H9 (cell line): ENCODE measurements at regions not wholly inside any gene's neighbourhood (a gene's known extent, or its start where the extent isn't known, plus 50 kb on each side); places are given as distances from the start of the nearest gene placed in this dataset.

Source experiments
- DNase-seq: peaks from one replicate; pipeline ENCODE4 v3.0.0-alpha.2; 2017
- H2AFZ ChIP-seq: one replicate; pipeline ENCODE4 v1.6.1; 2013; ENCODE audit warnings: mild to moderate bottlenecking, low read length, control low read depth, moderate library complexity
- H2AK5ac ChIP-seq: 2 replicates; pipeline ENCODE4 v1.6.1; 2013; ENCODE audit warnings: low read length, control low read depth, mixed read lengths; ENCODE audit not compliant: insufficient read length
- H2BK120ac ChIP-seq: one replicate; pipeline ENCODE4 v1.6.1; 2013; ENCODE audit warnings: low read depth, mild to moderate bottlenecking, low read length, control low read depth, inconsistent platforms; ENCODE audit not compliant: poor library complexity, severe bottlenecking
- H2BK12ac ChIP-seq: 2 replicates; pipeline ENCODE4 v1.6.1; 2013; ENCODE audit warnings: low read length, control low read depth, mixed read lengths, low read depth; ENCODE audit not compliant: insufficient read length
- H2BK15ac ChIP-seq: 2 replicates; pipeline ENCODE4 v1.6.1; 2013; ENCODE audit warnings: low read depth, low read length, control low read depth
- H2BK20ac ChIP-seq: one replicate; pipeline ENCODE4 v1.6.1; 2013; ENCODE audit warnings: low read depth, mild to moderate bottlenecking, low read length, control low read depth, inconsistent platforms; ENCODE audit not compliant: poor library complexity, severe bottlenecking
- H2BK5ac ChIP-seq: 2 replicates; pipeline ENCODE4 v1.6.1; 2013; ENCODE audit warnings: low read length, control low read depth, mixed read lengths; ENCODE audit not compliant: insufficient read length
- H3K14ac ChIP-seq: 2 replicates; pipeline ENCODE4 v1.6.1; 2013; ENCODE audit warnings: low read length, control low read depth; ENCODE audit not compliant: insufficient read depth
- H3K18ac ChIP-seq: 2 replicates; pipeline ENCODE4 v1.6.1; 2013; ENCODE audit warnings: low read depth, mild to moderate bottlenecking, mixed read lengths, low read length, control low read depth; ENCODE audit not compliant: insufficient read length
- H3K23ac ChIP-seq: 2 replicates; pipeline ENCODE4 v1.6.1; 2013; ENCODE audit warnings: low read length, control low read depth, mixed read lengths, low read depth; ENCODE audit not compliant: insufficient read length
- H3K23me2 ChIP-seq: 2 replicates; pipeline ENCODE4 v1.6.1; 2013; ENCODE audit warnings: low read depth, mild to moderate bottlenecking, mixed read lengths, low read length, control low read depth; ENCODE audit not compliant: insufficient read length, poor library complexity, severe bottlenecking
- H3K27ac ChIP-seq: 2 replicates; pipeline ENCODE4 v1.5.1; 2013; ENCODE audit warnings: low read length, control low read depth, mixed read lengths, low read depth; ENCODE audit not compliant: insufficient read length
- H3K27me3 ChIP-seq: 2 replicates; pipeline ENCODE4 v1.6.1; 2013; ENCODE audit warnings: low read length, control low read depth, inconsistent platforms; ENCODE audit not compliant: insufficient read depth
- H3K4ac ChIP-seq: 2 replicates; pipeline ENCODE4 v1.6.1; 2013; ENCODE audit warnings: low read depth, mild to moderate bottlenecking, control low read depth, inconsistent platforms, low read length, moderate library complexity
- H3K4me1 ChIP-seq: 2 replicates; pipeline ENCODE4 v1.6.1; 2013; ENCODE audit warnings: low read length, control low read depth, inconsistent platforms; ENCODE audit not compliant: insufficient read depth
- H3K4me2 ChIP-seq: 2 replicates; pipeline ENCODE4 v1.6.1; 2013; ENCODE audit warnings: low read length, control low read depth, mixed read lengths; ENCODE audit not compliant: insufficient read length, insufficient read depth
- H3K56ac ChIP-seq: 2 replicates; pipeline ENCODE4 v1.6.1; 2013; ENCODE audit warnings: low read depth, mild to moderate bottlenecking, mixed read lengths, low read length, control low read depth; ENCODE audit not compliant: insufficient read length
- H3K79me1 ChIP-seq: 2 replicates; pipeline ENCODE4 v1.6.1; 2013; ENCODE audit warnings: low read depth, mild to moderate bottlenecking, moderate library complexity, low read length, control low read depth, inconsistent platforms; ENCODE audit not compliant: insufficient read depth, poor library complexity, severe bottlenecking
- H3K79me2 ChIP-seq: 2 replicates; pipeline ENCODE4 v1.6.1; 2013; ENCODE audit warnings: low read length, control low read depth, inconsistent platforms; ENCODE audit not compliant: insufficient read depth
- H3K9ac ChIP-seq: 2 replicates; pipeline ENCODE4 v1.6.1; 2013; ENCODE audit warnings: low read length, control low read depth, mixed read lengths; ENCODE audit not compliant: insufficient read length; ENCODE audit errors: extremely low read depth
- H3K9me3 ChIP-seq: one replicate; pipeline ENCODE4 v1.6.1; 2013; ENCODE audit warnings: low read depth, low read length, inconsistent platforms; ENCODE audit not compliant: control insufficient read depth
- H3T11ph ChIP-seq: one replicate; pipeline ENCODE4 v1.6.1; 2013; ENCODE audit warnings: mild to moderate bottlenecking, low read length, control low read depth, inconsistent platforms
- H4K20me1 ChIP-seq: one replicate; pipeline ENCODE4 v1.6.1; 2013; ENCODE audit not compliant: control insufficient read depth, insufficient read length, insufficient read depth
- H4K5ac ChIP-seq: 2 replicates; pipeline ENCODE4 v1.6.1; 2013; ENCODE audit warnings: low read depth, mild to moderate bottlenecking, mixed read lengths, low read length, control low read depth; ENCODE audit not compliant: insufficient read length
- H4K8ac ChIP-seq: replicated peaks from 2 replicates; pipeline ENCODE4 v1.6.1; 2013; ENCODE audit warnings: low read length, control low read depth, mixed read lengths, low read depth; ENCODE audit not compliant: insufficient read length
- H4K91ac ChIP-seq: 2 replicates; pipeline ENCODE4 v1.6.1; 2013; ENCODE audit warnings: low read depth, mild to moderate bottlenecking, moderate library complexity, mixed read lengths, low read length, control low read depth; ENCODE audit not compliant: insufficient read length
- H3K27ac Mint-ChIP-seq, 3 experiments: 2 replicates in 2 of 3; 3 replicates in 1 of 3; pipeline ENCODE4 v1.8.0; 2020 to 2021; ENCODE audit warnings: mixed read lengths in 3 of 3, mild to moderate bottlenecking in 1 of 3, moderate library complexity in 1 of 3
- H3K27me3 Mint-ChIP-seq: 2 replicates; pipeline ENCODE4 v1.8.0; 2021; ENCODE audit warnings: low read depth, mild to moderate bottlenecking, moderate library complexity, mixed read lengths
- H3K36me3 Mint-ChIP-seq, 3 experiments: 2 replicates in 2 of 3; 3 replicates in 1 of 3; pipeline ENCODE4 v1.8.0; 2020 to 2021; ENCODE audit warnings: low read depth in 3 of 3, mixed read lengths in 3 of 3; ENCODE audit not compliant: insufficient read depth in 1 of 3
- H3K4me1 Mint-ChIP-seq, 2 experiments: 2 replicates each; pipeline ENCODE4 v1.8.0; 2020; ENCODE audit warnings: mixed read lengths in 2 of 2
- H3K4me3 Mint-ChIP-seq, 2 experiments: 2 replicates in 1 of 2; 3 replicates in 1 of 2; pipeline ENCODE4 v1.8.0; 2020 to 2021; ENCODE audit warnings: mild to moderate bottlenecking in 2 of 2, mixed read lengths in 2 of 2, moderate library complexity in 1 of 2
- H3K9me3 Mint-ChIP-seq, 2 experiments: 2 replicates in 1 of 2; 3 replicates in 1 of 2; pipeline ENCODE4 v1.8.0; 2020; ENCODE audit warnings: mild to moderate bottlenecking in 2 of 2, mixed read lengths in 2 of 2, moderate library complexity in 1 of 2
- WGBS: extraction: QIAGEN DNeasy Blood & Tissue Kit; methylation state at CpG from one replicate; pipeline ENCODE4 v1.1.7; 2013; ENCODE audit warnings: missing lambda C conversion rate, low lambda C conversion rate, mixed read lengths; ENCODE audit not compliant: insufficient read length; ENCODE audit errors: extremely low coverage; 5-methylcytosine and 5-hydroxymethylcytosine counted together
- TF ChIP-seq, protein P1 (sequence below): fragments of 200-600 bp; sonication (generic); conservative IDR thresholded peaks from 3 replicates; pipeline ENCODE4 v1.8.0; 2021; ENCODE audit warnings: antibody characterized with exemption, mild to moderate bottlenecking

DNA sequence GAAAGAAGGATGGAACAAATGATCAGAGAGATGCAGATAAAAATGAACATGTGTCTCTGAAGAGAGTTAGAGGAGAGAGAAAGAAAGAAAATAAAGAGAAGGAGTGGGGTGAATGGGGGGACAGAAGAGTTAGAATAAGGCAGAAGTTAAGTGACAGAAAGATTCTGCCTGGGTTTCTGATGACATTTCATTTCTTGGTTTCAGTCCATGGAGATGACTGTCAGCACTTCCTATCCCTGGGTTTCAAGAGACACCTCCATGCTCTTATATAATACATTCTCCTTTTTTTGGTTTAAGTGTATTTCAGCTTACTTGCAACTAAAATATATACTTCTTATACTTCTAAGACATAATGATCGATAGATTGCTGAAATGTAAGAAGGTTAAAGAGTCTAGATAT is 213.0 kb upstream of the IL12B start:
- Histone ChIP-seq H3K23ac (no peak overlapping the region), H2BK15ac (no peak overlapping the region), H3K4me1 (no peaks in the 10 kb centered on the region), H2BK12ac (no peak overlapping the region), H4K91ac (no peak overlapping the region), H4K20me1 (no peaks in the 10 kb centered on the region), H4K5ac (no peak overlapping the region), H3K79me2 (no peaks in the 10 kb centered on the region), H3K27me3 (no peaks in the 10 kb centered on the region), H3K14ac (no peak overlapping the region), H3K23me2 (no peaks in the 10 kb centered on the region), H3K18ac (no peak overlapping the region), H3K27ac (no peak overlapping the region), H3K9me3 (no peaks in the 10 kb centered on the region), H2BK5ac (no peak overlapping the region), H3K4ac (no peak overlapping the region), H2AFZ (no peak overlapping the region), H2BK120ac (no peak overlapping the region), H4K8ac (no peak overlapping the region), H3K9ac (no peak overlapping the region), H3T11ph (no peak overlapping the region), H2AK5ac (no peak overlapping the region), H3K4me2 (no peak overlapping the region), H3K56ac (no peak overlapping the region), H3K79me1 (no peaks in the 10 kb centered on the region), H2BK20ac (no peak overlapping the region)
- WGBS = no CpG with 5 or more reads among the region's 1 CpG
- Mint-ChIP-seq H3K27ac (no peak overlapping the region), H3K9me3 (peaks cover 0 to 6% of the 10 kb centered on the region in 2 experiments; a peak in 3 of 5 replicates), H3K36me3 (no peaks in the 10 kb centered on the region; a peak in 1 of 7 replicates), H3K4me1 (no peaks in the 10 kb centered on the region), H3K27me3 (no peaks in the 10 kb centered on the region; the same call in 1 of the 2 replicates), H3K4me3 (no peak overlapping the region)
- TF ChIP-seq, protein P1, sequence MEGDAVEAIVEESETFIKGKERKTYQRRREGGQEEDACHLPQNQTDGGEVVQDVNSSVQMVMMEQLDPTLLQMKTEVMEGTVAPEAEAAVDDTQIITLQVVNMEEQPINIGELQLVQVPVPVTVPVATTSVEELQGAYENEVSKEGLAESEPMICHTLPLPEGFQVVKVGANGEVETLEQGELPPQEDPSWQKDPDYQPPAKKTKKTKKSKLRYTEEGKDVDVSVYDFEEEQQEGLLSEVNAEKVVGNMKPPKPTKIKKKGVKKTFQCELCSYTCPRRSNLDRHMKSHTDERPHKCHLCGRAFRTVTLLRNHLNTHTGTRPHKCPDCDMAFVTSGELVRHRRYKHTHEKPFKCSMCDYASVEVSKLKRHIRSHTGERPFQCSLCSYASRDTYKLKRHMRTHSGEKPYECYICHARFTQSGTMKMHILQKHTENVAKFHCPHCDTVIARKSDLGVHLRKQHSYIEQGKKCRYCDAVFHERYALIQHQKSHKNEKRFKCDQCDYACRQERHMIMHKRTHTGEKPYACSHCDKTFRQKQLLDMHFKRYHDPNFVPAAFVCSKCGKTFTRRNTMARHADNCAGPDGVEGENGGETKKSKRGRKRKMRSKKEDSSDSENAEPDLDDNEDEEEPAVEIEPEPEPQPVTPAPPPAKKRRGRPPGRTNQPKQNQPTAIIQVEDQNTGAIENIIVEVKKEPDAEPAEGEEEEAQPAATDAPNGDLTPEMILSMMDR = no peak
- DNase-seq = no peak
